Suprapubic skin (tissue), 4 donors: ENCODE measurements at regions not wholly inside any gene's neighbourhood (a gene's known extent, or its start where the extent isn't known, plus 50 kb on each side); places are given as distances from the start of the nearest gene placed in this dataset.

ENCODE experiments used
- DNase-seq, 2 donors: peaks; one replicate each; pipeline ENCODE4 v3.0.0-alpha.2; 2019; ENCODE audit warnings: low spot score in 2 of 2
- H3K27ac ChIP-seq: fragments of 200-600 bp; sonication (generic); one replicate; pipeline ENCODE4 v1.5.1; 2019
- H3K27me3 ChIP-seq: fragments of 200-600 bp; sonication (generic); one replicate; pipeline ENCODE4 v1.5.1; 2019
- H3K36me3 ChIP-seq: fragments of 200-600 bp; sonication (generic); one replicate; pipeline ENCODE4 v1.5.1; 2019
- H3K4me1 ChIP-seq: fragments of 200-600 bp; sonication (generic); one replicate; pipeline ENCODE4 v1.5.1; 2019
- H3K4me3 ChIP-seq: fragments of 200-600 bp; sonication (generic); one replicate; pipeline ENCODE4 v1.5.1; 2019; ENCODE audit warnings: mild to moderate bottlenecking
- H3K9me3 ChIP-seq: fragments of 200-600 bp; sonication (generic); one replicate; pipeline ENCODE4 v1.5.1; 2019
- EP300 ChIP-seq: sonication (generic); formaldehyde crosslinking; IDR thresholded peaks from one replicate; pipeline ENCODE4 v1.6.1; 2017; ENCODE audit warnings: antibody characterized with exemption
- POLR2A ChIP-seq, 2 donors: fragments of 450-650 bp; IDR thresholded peaks; one replicate each; pipeline ENCODE4 v1.6.1; 2017; ENCODE audit warnings: antibody characterized with exemption in 2 of 2, mild to moderate bottlenecking in 2 of 2, moderate library complexity in 2 of 2
- POLR2AphosphoS5 ChIP-seq, 3 donors: sonication (generic); formaldehyde crosslinking; IDR thresholded peaks; one replicate each; pipeline ENCODE4 v1.6.1; 2017; ENCODE audit warnings: antibody characterized with exemption in 3 of 3
- WGBS: methylation state at CpG from one replicate; pipeline ENCODE4 v1.1.5; 2018; 5-methylcytosine and 5-hydroxymethylcytosine counted together
- TF ChIP-seq, protein P1 (sequence below), 2 donors: fragments of 200-600 bp in 1 of 2; fragments of 450-650 bp in 1 of 2; sonication (generic) in 1 of 2; IDR thresholded peaks; one replicate each; pipeline ENCODE4 v1.5.1; 2016 to 2019; ENCODE audit warnings: antibody characterized with exemption in 2 of 2, mild to moderate bottlenecking in 1 of 2, moderate library complexity in 1 of 2

DNA sequence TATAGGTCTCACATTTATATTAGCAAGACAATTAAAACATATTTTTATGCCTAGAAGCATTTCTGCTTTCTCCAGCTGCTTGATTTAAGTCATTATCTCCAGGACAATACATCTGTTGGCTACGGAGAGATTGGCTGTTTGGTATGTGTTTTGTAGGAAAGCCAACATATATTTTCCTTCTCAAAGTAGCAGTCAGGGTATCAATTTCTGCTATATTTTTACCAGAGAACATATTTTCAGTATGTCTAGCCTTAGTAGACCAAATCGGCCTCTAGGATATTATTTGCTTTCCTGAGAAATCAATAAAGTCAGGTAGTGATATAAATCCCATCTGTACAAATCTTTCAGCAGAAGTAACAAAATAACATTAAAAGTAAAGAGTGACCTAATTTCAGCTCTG, 150.0 kb upstream of the COL3A1 start:
- Histone ChIP-seq H3K27me3 (no peaks in the 10 kb centered on the region), H3K9me3 (no peaks in the 10 kb centered on the region), H3K27ac (no peak overlapping the region), H3K4me3 (no peak overlapping the region), H3K36me3 (no peaks in the 10 kb centered on the region), H3K4me1 (no peaks in the 10 kb centered on the region)
- 47% methylated on average over 2 of the region's 2 CpGs for WGBS
- TF ChIP-seq POLR2A (IDR thresholded peaks at IDR 0.05) (no peak), POLR2AphosphoS5 (IDR thresholded peaks at IDR 0.05) (no peak)
- TF ChIP-seq, protein P1, sequence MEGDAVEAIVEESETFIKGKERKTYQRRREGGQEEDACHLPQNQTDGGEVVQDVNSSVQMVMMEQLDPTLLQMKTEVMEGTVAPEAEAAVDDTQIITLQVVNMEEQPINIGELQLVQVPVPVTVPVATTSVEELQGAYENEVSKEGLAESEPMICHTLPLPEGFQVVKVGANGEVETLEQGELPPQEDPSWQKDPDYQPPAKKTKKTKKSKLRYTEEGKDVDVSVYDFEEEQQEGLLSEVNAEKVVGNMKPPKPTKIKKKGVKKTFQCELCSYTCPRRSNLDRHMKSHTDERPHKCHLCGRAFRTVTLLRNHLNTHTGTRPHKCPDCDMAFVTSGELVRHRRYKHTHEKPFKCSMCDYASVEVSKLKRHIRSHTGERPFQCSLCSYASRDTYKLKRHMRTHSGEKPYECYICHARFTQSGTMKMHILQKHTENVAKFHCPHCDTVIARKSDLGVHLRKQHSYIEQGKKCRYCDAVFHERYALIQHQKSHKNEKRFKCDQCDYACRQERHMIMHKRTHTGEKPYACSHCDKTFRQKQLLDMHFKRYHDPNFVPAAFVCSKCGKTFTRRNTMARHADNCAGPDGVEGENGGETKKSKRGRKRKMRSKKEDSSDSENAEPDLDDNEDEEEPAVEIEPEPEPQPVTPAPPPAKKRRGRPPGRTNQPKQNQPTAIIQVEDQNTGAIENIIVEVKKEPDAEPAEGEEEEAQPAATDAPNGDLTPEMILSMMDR (IDR thresholded peaks at IDR 0.05) = no peak
- DNase-seq = no peak

DNA sequence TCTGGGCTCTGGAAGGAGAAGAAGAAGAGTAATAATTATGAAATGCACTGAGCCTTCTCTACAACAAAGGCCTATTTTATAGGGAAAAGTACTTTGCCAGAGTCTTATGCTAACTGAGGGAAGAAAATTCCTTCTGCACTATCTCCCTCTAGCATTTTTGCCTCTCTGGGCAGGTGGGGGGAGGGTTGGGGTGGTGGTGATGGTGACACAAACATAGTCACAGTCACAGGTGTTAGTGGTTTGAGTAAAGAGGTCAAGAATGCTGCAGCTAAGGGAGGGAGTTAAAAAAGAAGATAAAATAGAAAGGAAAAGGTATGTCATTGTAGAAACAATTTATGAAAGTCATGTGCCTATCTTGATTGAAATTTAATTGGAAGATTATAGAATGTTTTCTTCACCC, 140.8 kb upstream of the COL3A1 start:
- Histone ChIP-seq H3K4me3 (no peak overlapping the region), H3K9me3 (peaks cover 14% of the 10 kb centered on the region), H3K27me3 (no peaks in the 10 kb centered on the region), H3K36me3 (no peaks in the 10 kb centered on the region), H3K27ac (no peak overlapping the region), H3K4me1 (no peaks in the 10 kb centered on the region)
- no peak for DNase-seq
- TF ChIP-seq POLR2AphosphoS5 (IDR thresholded peaks at IDR 0.05) (no peak), EP300 (no peak), POLR2A (IDR thresholded peaks at IDR 0.05) (no peak)
- TF ChIP-seq, protein P1 (IDR thresholded peaks at IDR 0.05) = no peak

DNA sequence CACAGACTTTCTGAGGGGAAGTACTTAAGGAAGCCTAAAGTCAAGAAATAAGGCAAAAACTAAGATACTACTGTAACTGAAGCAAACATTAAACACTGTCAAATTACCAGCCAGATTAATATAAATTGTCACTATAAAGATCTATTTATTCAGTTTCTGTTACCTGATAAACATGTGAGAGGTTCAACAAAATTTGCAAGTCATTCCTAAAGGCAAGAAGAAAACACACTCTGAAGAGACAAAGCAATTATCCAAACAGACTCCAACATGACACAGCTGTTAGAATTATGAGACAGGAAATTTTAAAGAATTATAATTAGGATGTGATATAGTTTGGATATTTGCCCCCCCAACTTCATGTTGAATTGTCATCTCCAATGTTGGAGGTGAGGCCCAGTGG, 140.4 kb upstream of the COL3A1 start:
- no peaks in the 10 kb centered on the region for H3K27me3 ChIP-seq
- no peak for DNase-seq
- H3K4me1 ChIP-seq = no peaks in the 10 kb centered on the region

DNA sequence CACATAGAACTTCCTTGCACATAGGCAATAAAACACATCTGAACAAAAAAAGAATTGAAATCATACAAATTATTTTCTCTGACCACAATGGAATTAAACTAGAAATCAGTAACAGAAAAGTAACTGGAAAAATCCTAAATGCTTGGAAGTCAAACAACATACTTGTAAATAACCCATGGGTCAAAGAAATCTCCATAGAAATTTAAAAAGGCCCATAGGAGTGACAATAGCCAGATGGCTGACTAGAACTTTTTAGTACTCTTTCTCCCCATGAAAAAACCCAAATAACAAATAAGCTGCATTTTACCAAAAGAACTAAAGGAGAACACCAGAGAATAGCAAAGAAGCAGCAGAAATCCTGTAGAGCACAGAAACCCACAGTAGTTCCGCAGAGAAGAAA, 139.2 kb upstream of the COL3A1 start:
- H3K36me3 ChIP-seq = no peaks in the 10 kb centered on the region
- H3K4me1 ChIP-seq = no peaks in the 10 kb centered on the region
- TF ChIP-seq EP300 = no peak
- TF ChIP-seq, protein P1 (IDR thresholded peaks at IDR 0.05) = no peak
- no peak for TF ChIP-seq POLR2A (IDR thresholded peaks at IDR 0.05)
- no peak for TF ChIP-seq POLR2AphosphoS5 (IDR thresholded peaks at IDR 0.05)
- H3K9me3 ChIP-seq = peaks cover 15% of the 10 kb centered on the region
- no peak for DNase-seq
- no peak overlapping the region for H3K27ac ChIP-seq
- WGBS = 0% methylated on average over 1 of the region's 1 CpG
- no peak overlapping the region for H3K4me3 ChIP-seq
- H3K27me3 ChIP-seq = no peaks in the 10 kb centered on the region

More for the DNA sequence above, 140.4 kb upstream of the COL3A1 start:
- TF ChIP-seq EP300 (no peak), POLR2A (IDR thresholded peaks at IDR 0.05) (no peak), POLR2AphosphoS5 (IDR thresholded peaks at IDR 0.05) (no peak)
- TF ChIP-seq, protein P1 (IDR thresholded peaks at IDR 0.05) = no peak
- H3K4me3 ChIP-seq = no peak overlapping the region
- no peaks in the 10 kb centered on the region for H3K36me3 ChIP-seq
- peaks cover 14% of the 10 kb centered on the region for H3K9me3 ChIP-seq
- no peak overlapping the region for H3K27ac ChIP-seq

DNA sequence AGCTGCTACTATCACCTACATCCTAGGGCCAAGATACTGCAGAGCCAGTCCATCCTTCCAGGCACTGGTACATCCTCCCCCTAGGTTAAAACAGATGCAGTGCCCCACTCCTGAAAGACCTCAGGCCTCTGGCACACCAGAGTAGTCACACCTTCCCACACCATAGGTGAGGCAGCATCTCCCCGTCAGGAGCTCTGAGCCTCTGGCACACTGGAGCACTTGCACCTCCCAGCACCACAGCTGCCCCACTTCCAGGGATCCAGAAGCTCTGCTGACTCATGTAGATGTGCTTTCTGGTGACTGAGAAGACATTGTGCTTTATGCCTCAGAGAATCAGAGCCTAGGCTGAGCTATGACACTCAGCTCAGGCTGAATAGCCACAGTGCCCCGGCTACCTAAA, 138.4 kb upstream of the COL3A1 start:
- Histone ChIP-seq H3K36me3 (no peaks in the 10 kb centered on the region), H3K27ac (no peak overlapping the region), H3K27me3 (no peaks in the 10 kb centered on the region), H3K4me1 (no peaks in the 10 kb centered on the region), H3K4me3 (no peak overlapping the region), H3K9me3 (peaks cover 8% of the 10 kb centered on the region)
- no peak for DNase-seq
- TF ChIP-seq EP300 (no peak), POLR2AphosphoS5 (IDR thresholded peaks at IDR 0.05) (no peak), POLR2A (IDR thresholded peaks at IDR 0.05) (no peak)
- TF ChIP-seq, protein P1 (IDR thresholded peaks at IDR 0.05) = no peak
- WGBS = 100% methylated on average over 1 of the region's 2 CpGs
